OCI-LY3 (cell line): ENCODE measurements at regions not wholly inside any gene's neighbourhood (a gene's known extent, or its start where the extent isn't known, plus 50 kb on each side); places are given as distances from the start of the nearest gene placed in this dataset.
"Not testable (repeated sequence)": the region's sequence is repeated elsewhere in the genome, so short reads cannot be mapped to it uniquely, and the experiment has no call there.

Experiments
- H2AFZ ChIP-seq: fragments of 200-600, 300-600 bp; shearing (Covaris generic); 2 replicates; pipeline ENCODE4 v1.6.0; 2014; ENCODE audit warnings: antibody characterized with exemption, low read depth, low read length
- H3K27ac ChIP-seq: fragments of 200-600, 300-600 bp; sonication (generic); 2 replicates; pipeline ENCODE4 v1.5.1; 2014; ENCODE audit warnings: mild to moderate bottlenecking, low read length, moderate library complexity, mixed read lengths
- H3K27me3 ChIP-seq: fragments of 200-600, 300-600 bp; sonication (generic); 2 replicates; pipeline ENCODE4 v1.6.1; 2014; ENCODE audit warnings: low read depth, low read length, mixed read lengths
- H3K36me3 ChIP-seq: fragments of 200-600, 300-600 bp; sonication (generic); replicated peaks from 2 replicates; pipeline ENCODE3; 2014; ENCODE audit warnings: low read depth, low read length, mixed read lengths
- H3K4me1 ChIP-seq: fragments of 300-600, 200-600 bp; sonication (generic); 2 replicates; pipeline ENCODE4 v1.6.1; 2014; ENCODE audit warnings: low read length, mixed read lengths
- H3K4me2 ChIP-seq: fragments of 200-600, 300-600 bp; sonication (generic); 2 replicates; pipeline ENCODE4 v1.6.1; 2014; ENCODE audit warnings: low read length, mixed read lengths
- H3K4me3 ChIP-seq: fragments of 300-600, 200-600 bp; sonication (generic); 2 replicates; pipeline ENCODE4 v1.5.1; 2014; ENCODE audit warnings: antibody characterized with exemption, mild to moderate bottlenecking, low read length, moderate library complexity
- H3K79me2 ChIP-seq: fragments of 300-600, 200-600 bp; shearing (Covaris generic); 2 replicates; pipeline ENCODE4 v1.6.1; 2014; ENCODE audit warnings: mild to moderate bottlenecking, low read length, mixed read lengths
- H3K9ac ChIP-seq: fragments of 300-600, 200-600 bp; shearing (Covaris generic); 2 replicates; pipeline ENCODE4 v1.6.0; 2014; ENCODE audit warnings: mild to moderate bottlenecking, low read length, moderate library complexity
- H3K9me3 ChIP-seq: fragments of 200-600, 300-600 bp; shearing (Covaris generic); 2 replicates; pipeline ENCODE4 v1.6.1; 2014; ENCODE audit warnings: low read length, mixed read lengths; ENCODE audit not compliant: insufficient read depth
- H4K20me1 ChIP-seq: fragments of 200-600, 300-600 bp; sonication (generic); 2 replicates; pipeline ENCODE4 v1.6.1; 2016; ENCODE audit warnings: low read length, mixed read lengths; ENCODE audit not compliant: insufficient read depth
- CTCF ChIP-seq: fragments of 200-600, 300-600 bp; sonication (generic); IDR thresholded peaks from 2 replicates; pipeline ENCODE4 v1.5.1; 2014; ENCODE audit warnings: antibody characterized with exemption, low read length, low read depth
- EZH2phosphoT487 ChIP-seq: fragments of 200-600 bp; shearing (Covaris generic); IDR thresholded peaks from 2 replicates; pipeline ENCODE4 v1.6.1; 2018; ENCODE audit warnings: antibody characterized with exemption, mixed run types, low read depth

- no peaks in the 10 kb centered on the region for H3K79me2 ChIP-seq
- no peaks in the 10 kb centered on the region for H4K20me1 ChIP-seq
- H3K36me3 ChIP-seq = no peaks in the 10 kb centered on the region
- H3K9me3 ChIP-seq = no peaks in the 10 kb centered on the region
- peak overlapping the region; percentile 91 for H3K4me2 ChIP-seq
- TF ChIP-seq EZH2phosphoT487 = no peak
- no peak for TF ChIP-seq CTCF
- no peaks in the 10 kb centered on the region for H3K27me3 ChIP-seq
- H3K9ac ChIP-seq = peak overlapping the region; percentile 17; the same call in 1 of the 2 replicates
- H2AFZ ChIP-seq = peak overlapping the region; percentile 52
- no peak overlapping the region; the same call in 1 of the 2 replicates for H3K4me3 ChIP-seq
- H3K27ac ChIP-seq = peak overlapping the region; percentile 79
- H3K4me1 ChIP-seq = peaks cover 53% of the 10 kb centered on the region
Measured at GRCh38 chr20:53735536-53736050, 142.0 kb upstream of the ZNF217 start.

GRCh38 chr20:53734006-53734688, 140.5 kb upstream of the ZNF217 start:
- no peaks in the 10 kb centered on the region for H3K27me3 ChIP-seq
- H3K9me3 ChIP-seq = no peaks in the 10 kb centered on the region
- no peak overlapping the region for H3K9ac ChIP-seq
- H3K4me3 ChIP-seq = no peak overlapping the region
- no peak overlapping the region for H3K27ac ChIP-seq
- H3K4me1 ChIP-seq = peaks cover 54% of the 10 kb centered on the region
- no peak overlapping the region for H3K4me2 ChIP-seq
- H3K36me3 ChIP-seq = no peaks in the 10 kb centered on the region
- no peak overlapping the region for H2AFZ ChIP-seq
- TF ChIP-seq EZH2phosphoT487 (no peak), CTCF (no peak)
- no peaks in the 10 kb centered on the region for H3K79me2 ChIP-seq
- H4K20me1 ChIP-seq = no peaks in the 10 kb centered on the region

- no peaks in the 10 kb centered on the region for H3K27me3 ChIP-seq
- H4K20me1 ChIP-seq = no peaks in the 10 kb centered on the region
- H3K4me1 ChIP-seq = peaks cover 30% of the 10 kb centered on the region
- H3K9ac ChIP-seq = no peak overlapping the region
- H2AFZ ChIP-seq = no peak overlapping the region
- H3K4me3 ChIP-seq = no peak overlapping the region
- H3K4me2 ChIP-seq = no peak overlapping the region
- H3K27ac ChIP-seq = no peak overlapping the region
- TF ChIP-seq CTCF (no peak), EZH2phosphoT487 (no peak)
- H3K79me2 ChIP-seq = no peaks in the 10 kb centered on the region
- no peaks in the 10 kb centered on the region for H3K36me3 ChIP-seq
- no peaks in the 10 kb centered on the region for H3K9me3 ChIP-seq
Measured at GRCh38 chr20:53731595-53731994, 138.0 kb upstream of the ZNF217 start.

GRCh38 chr20:53728359-53728758, 134.7 kb upstream of the ZNF217 start:
- Histone ChIP-seq H3K27ac (no peak overlapping the region), H3K9me3 (no peaks in the 10 kb centered on the region), H3K27me3 (no peaks in the 10 kb centered on the region), H2AFZ (no peak overlapping the region), H3K36me3 (no peaks in the 10 kb centered on the region), H3K4me1 (peaks cover 16% of the 10 kb centered on the region), H3K4me2 (no peak overlapping the region), H3K4me3 (no peak overlapping the region), H3K9ac (no peak overlapping the region), H3K79me2 (no peaks in the 10 kb centered on the region), H4K20me1 (no peaks in the 10 kb centered on the region)
- TF ChIP-seq CTCF (no peak), EZH2phosphoT487 (no peak)

- not testable (repeated sequence) for H2AFZ ChIP-seq, H3K79me2 ChIP-seq, H3K9ac ChIP-seq, H3K9me3 ChIP-seq, H3K4me2 ChIP-seq, H3K27me3 ChIP-seq, H3K4me3 ChIP-seq, H4K20me1 ChIP-seq, H3K36me3 ChIP-seq, H3K27ac ChIP-seq
- H3K4me1 ChIP-seq = peaks cover 16% of the 10 kb centered on the region
Measured at GRCh38 chr20:53727239-53727638, 133.6 kb upstream of the ZNF217 start.
